Neural progenitor cell (in vitro differentiated cells): ENCODE measurements at regions not wholly inside any gene's neighbourhood (a gene's known extent, or its start where the extent isn't known, plus 50 kb on each side); places are given as distances from the start of the nearest gene placed in this dataset.

Source experiments
- CTCF ChIP-seq: fragments of 200-600 bp; sonication (generic); IDR thresholded peaks from 2 replicates; pipeline ENCODE4 v1.5.1; 2017; ENCODE audit warnings: antibody characterized with exemption, mild to moderate bottlenecking
- EZH2 ChIP-seq: fragments of 200-600 bp; sonication (generic); IDR thresholded peaks from 2 replicates; pipeline ENCODE4 v1.6.1; 2017; ENCODE audit warnings: antibody characterized with exemption, mild to moderate bottlenecking, moderate library complexity

GRCh38 chr14:104519721-104520120, 59.8 kb upstream of the C14orf180 start:
- TF ChIP-seq CTCF (no peak), EZH2 (no peak)
